Gastroesophageal sphincter (tissue), 3 donors: ENCODE measurements at regions not wholly inside any gene's neighbourhood (a gene's known extent, or its start where the extent isn't known, plus 50 kb on each side); places are given as distances from the start of the nearest gene placed in this dataset.

Experiments used
- CTCF ChIP-seq, 4 experiments: fragments of 200-600 bp in 2 of 4; fragments of 450-650 bp in 2 of 4; sonication (generic) in 1 of 4; IDR thresholded peaks; one replicate each; pipeline ENCODE4 v1.5.1; 2017 to 2019; ENCODE audit warnings: antibody characterized with exemption in 4 of 4, mild to moderate bottlenecking in 2 of 4, moderate library complexity in 2 of 4
- EP300 ChIP-seq: sonication (generic); formaldehyde crosslinking; IDR thresholded peaks from one replicate; pipeline ENCODE4 v1.6.1; 2017; ENCODE audit warnings: antibody characterized with exemption, mild to moderate bottlenecking
- POLR2A ChIP-seq, 2 donors: fragments of 450-650 bp; IDR thresholded peaks; one replicate each; pipeline ENCODE4 v1.6.1; 2017; ENCODE audit warnings: antibody characterized with exemption in 2 of 2, mild to moderate bottlenecking in 2 of 2, moderate library complexity in 1 of 2
- POLR2AphosphoS5 ChIP-seq: sonication (generic); formaldehyde crosslinking; IDR thresholded peaks from one replicate; pipeline ENCODE4 v1.6.1; 2017; ENCODE audit warnings: antibody characterized with exemption

- TF ChIP-seq CTCF (IDR thresholded peaks at IDR 0.05) (no peak), POLR2A (IDR thresholded peaks at IDR 0.05) (no peak), EP300 (no peak), POLR2AphosphoS5 (no peak)
These were observed 685.7 kb downstream of the GALR1 start for GRCh38 chr18:77935342-77935741.
